Head of caudate nucleus (tissue), 42 donors: ENCODE measurements at regions not wholly inside any gene's neighbourhood (a gene's known extent, or its start where the extent isn't known, plus 50 kb on each side); places are given as distances from the start of the nearest gene placed in this dataset.

Experiments
- DNase-seq, 42 donors: peaks; one replicate each; pipeline versions ENCODE4 v3.0.0 to v3.0.0-alpha.2; 2020 to 2021; ENCODE audit warnings: mixed read lengths in 7 of 42
- intact Hi-C: fragments of 100-400 bp; cut with DNase I; formaldehyde crosslinking; loops from one replicate; pipeline ENCODE4 v1.15.0; 2022

DNA sequence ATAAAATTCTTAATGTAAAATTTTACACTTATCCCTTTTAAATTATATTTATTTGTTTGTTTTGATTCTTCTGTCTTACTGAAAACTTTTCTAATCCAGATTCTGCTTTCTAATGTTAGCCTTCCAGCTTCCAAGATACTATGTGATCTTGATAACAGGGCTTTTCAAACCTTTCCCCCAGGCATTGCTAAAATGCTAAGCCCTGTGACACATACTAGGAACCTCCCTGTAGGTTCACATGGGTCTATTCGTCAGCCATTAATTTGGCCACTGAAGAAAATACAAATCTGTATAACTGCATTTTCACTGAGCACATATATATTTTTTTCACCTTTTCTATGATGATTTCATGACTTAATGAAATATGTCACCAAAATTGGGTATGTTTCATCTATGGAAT is 92.8 kb upstream of the MAP4K3 start:
- no peak for DNase-seq
- intact Hi-C loops = no loop called here

DNA sequence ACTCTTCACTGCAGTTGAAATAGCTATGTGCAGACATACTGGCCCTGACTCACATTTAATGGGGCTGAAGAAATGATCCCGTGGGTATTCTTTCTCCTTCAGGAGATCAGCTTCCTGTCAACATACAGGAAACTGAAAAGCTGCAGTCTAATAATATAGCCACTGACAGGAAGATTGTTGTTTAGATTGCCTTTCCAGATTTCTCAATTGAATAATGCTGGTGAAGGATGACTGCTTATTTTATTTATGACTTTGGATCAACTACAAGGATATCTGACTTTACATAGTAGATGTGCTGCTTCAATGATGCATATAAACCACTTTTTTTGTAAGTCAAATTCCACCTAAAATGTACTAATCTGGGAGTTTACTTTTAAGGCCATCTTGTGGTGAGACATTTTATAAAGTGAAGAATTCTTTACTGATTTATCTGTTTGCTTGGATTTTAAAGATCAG is 93.4 kb upstream of the MAP4K3 start:
- no peak for DNase-seq
- intact Hi-C loops = no loop called here

- intact Hi-C loops = no loop called here
- DNase-seq = no peak
Observed at GRCh38 chr2:39531220-39531777, 94.2 kb upstream of the MAP4K3 start.

GRCh38 chr2:39532933-39533332 is 95.8 kb upstream of the MAP4K3 start:
- intact Hi-C loops = no loop called here

DNA sequence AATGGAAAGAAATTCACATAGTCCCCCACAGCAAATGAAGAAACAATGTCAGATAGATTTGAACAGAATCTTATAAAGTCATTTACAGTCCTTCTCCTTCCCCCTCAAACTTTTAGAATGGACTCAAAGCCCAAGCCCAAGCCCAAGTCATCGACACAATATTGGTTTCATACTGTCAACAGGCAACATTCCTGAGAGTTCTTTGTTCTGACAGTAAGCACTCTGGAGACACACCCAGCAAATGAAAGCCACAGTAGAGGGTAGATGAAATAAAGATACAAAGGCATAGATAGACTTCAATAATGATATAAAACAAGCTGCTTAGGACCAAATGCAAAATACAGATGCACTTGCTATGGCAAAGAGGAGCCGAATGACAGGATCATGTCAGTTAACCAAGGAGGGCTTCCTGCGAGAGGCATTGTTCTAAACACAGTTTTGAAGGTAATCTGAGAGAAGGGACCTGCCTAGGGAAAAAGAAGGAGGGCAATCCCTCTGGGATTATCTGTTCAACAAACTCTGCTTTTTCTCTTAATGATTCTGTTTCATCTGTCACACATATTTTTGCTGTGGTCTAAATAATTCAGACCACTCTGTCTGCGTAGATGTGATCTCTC is 97.1 kb upstream of the MAP4K3 start:
- intact Hi-C loops = no loop called here
- no peak for DNase-seq

More at GRCh38 chr2:39532933-39533332, 95.8 kb upstream of the MAP4K3 start:
- no peak for DNase-seq

DNA sequence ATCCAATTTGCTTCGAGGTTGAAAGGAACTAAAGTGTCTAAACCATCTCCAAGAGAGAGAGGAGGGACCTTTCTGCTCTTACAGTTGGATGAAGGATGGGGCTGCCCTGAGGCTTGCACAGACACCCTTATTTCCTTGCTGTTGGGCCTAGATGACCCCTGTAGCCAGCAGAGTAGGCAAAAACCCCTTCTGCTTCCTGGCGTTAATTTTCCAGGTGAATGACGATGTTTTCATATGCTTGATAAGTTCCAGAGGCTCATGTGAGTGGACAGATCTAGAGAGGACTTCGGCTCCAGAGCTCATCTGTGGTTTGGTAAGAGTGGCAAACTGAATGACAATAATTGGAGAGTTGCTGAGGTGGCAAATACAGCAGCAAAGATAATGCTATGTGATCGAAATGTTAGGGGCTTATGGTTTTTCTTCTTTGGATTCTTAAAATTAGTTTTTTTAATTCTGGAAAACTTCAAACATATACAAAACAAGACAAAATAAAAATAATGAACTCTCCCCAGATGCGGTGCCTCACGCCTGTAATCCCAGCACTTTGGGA is 98.6 kb upstream of the MAP4K3 start:
- intact Hi-C loops = no loop called here
- no peak for DNase-seq

DNA sequence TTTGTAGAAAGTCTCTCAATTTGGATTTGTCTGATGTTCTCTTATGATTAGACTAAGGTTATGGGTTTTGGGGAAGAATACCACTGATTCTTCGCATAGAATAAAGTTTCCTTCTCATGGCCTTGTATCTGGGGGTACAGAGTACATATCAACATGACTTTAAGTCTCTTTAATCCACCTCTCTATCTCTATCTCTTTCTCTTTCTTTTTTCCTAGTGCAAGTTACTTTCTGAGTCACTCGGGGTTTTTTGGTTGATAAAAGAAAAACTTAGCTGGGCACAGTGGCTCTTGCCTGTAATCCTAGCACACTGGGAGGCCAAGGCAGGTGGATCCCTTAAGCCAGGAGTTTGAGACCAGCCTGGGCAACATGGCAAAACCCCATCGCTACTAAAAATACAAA is 100.1 kb upstream of the MAP4K3 start:
- DNase-seq = no peak
- intact Hi-C loops = no loop called here

- intact Hi-C loops = no loop called here
- DNase-seq = no peak
Observed at GRCh38 chr2:39538718-39539117, 101.6 kb upstream of the MAP4K3 start.

- intact Hi-C loops = no loop called here
- DNase-seq = no peak
Observed at GRCh38 chr2:39540414-39540813, 103.3 kb upstream of the MAP4K3 start.

DNA sequence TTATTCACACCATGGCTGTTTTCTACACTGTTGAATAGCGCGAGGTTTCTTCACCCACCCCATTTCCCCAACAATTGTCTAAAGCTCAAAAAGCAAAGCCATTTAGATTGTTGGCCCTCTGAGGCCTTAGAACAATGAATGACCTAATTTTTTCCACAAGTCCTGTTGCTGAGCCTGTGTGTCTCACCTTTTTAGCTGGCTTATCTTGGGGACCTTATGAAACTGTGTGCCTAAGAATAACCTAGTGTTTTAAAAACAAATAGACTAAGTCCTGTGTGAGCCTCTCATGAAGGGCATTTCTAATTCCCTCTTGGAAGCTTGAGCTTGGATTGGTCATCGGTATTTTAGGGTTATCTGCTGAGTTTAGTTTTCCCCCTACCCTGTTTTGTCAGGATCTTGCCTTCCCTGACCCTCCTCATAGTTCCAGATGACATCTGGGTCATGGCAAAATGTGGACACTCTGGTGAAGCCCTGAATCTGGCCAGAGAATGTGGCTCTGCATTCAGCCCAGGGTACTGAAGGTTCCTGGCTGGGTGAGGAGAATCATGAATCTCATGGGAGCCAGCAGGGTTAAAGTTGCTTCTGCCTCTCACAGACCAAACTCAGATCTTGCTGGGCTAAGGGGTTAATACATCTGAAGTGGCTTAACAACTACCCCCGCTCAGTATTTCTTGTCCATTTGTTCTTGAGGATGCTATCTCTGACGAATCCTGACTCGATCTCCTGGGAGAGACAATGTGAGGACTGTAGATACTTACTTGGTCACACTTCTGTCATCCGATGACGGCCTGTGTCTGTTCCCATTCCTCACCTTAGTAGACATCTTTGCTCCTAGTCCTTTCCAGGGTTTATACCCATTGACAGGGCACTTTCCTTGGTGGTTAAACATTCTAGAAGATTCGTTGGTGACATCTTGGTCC is 104.2 kb upstream of the MAP4K3 start:
- intact Hi-C loops = no loop called here
- no peak for DNase-seq

- intact Hi-C loops = no loop called here
- no peak for DNase-seq
Observed at GRCh38 chr2:39542523-39542922, 105.4 kb upstream of the MAP4K3 start.

DNA sequence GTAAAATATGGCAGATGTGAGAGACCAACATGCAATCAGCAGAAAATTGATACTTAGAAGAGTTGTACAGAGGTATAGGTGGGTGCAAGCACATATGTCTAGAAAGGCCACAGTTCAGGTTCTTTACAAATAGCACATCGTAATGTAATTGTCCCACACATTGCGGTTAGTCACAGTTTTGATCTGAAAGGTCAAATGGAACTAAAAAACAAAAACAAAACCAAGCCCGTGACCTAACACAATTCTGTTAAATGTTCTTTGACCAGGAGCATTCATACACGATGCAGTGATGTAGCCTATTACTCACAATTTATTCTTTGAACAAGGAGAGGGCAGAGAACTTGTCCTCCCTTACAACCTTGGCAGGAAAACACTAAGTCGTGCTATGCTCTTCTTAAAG is 108.9 kb upstream of the MAP4K3 start:
- intact Hi-C loops = no loop called here
- DNase-seq = no peak

DNA sequence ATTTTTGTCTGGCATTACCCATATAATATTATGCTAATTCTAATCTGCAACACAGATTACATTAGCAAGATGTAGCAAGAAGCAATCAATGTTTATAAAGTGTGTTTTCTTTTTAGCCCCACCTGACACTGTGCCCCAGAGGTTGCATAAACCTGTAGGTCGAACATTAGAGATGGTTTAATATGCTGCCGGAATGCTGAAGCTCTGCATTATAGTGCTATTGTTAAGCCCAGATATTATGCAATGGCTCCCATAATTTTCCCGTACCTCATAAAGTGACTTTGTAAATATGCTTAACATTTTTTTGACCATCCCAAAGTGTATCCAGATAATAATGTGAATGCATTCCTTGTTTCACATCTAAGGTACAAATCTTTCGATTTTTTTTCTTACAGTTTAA is 109.3 kb upstream of the MAP4K3 start:
- intact Hi-C loops = no loop called here
- DNase-seq = no peak

DNA sequence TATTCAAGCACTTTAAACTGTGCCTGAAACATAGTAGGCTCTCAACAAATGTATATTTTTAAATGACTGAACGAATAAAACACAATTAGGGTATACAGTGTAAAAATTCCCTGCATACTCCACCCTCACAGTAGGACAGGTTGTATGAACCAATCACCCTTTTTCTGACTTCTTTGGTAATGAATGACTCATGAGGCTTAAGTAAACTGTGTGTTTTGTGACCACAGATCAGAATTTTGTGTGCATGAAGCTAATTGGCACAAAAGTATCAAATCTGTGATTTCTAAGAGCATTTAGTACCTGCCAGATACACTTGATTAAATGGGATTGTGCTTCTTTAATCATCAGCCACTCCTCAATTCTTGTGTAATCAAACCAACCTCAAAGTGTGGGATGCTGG is 109.9 kb upstream of the MAP4K3 start:
- intact Hi-C loops = no loop called here
- DNase-seq = no peak

GRCh38 chr2:39547811-39548719 is 111.0 kb upstream of the MAP4K3 start:
- intact Hi-C loops = no loop called here

DNA sequence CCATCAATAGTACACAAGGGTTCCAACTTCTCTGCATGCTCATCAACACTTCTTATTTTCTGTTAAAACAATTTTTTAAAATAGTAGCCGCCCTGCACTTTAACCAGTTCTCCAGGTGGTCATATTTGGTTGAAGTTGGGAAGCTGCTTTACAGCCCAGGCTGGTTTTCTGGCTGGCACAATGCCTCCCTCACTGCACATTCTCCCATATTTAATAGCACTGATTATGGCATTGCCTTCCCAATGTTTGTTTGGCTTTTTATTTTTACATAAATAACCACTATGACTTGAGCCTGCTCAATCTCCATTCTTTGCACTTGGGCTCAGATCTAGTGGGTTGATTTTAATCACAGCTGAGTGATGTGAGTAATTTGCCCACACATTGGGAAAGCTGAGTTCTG is 111.9 kb upstream of the MAP4K3 start:
- intact Hi-C loops = no loop called here
- no peak for DNase-seq

More at GRCh38 chr2:39547811-39548719, 111.0 kb upstream of the MAP4K3 start:
- DNase-seq = no peak

DNA sequence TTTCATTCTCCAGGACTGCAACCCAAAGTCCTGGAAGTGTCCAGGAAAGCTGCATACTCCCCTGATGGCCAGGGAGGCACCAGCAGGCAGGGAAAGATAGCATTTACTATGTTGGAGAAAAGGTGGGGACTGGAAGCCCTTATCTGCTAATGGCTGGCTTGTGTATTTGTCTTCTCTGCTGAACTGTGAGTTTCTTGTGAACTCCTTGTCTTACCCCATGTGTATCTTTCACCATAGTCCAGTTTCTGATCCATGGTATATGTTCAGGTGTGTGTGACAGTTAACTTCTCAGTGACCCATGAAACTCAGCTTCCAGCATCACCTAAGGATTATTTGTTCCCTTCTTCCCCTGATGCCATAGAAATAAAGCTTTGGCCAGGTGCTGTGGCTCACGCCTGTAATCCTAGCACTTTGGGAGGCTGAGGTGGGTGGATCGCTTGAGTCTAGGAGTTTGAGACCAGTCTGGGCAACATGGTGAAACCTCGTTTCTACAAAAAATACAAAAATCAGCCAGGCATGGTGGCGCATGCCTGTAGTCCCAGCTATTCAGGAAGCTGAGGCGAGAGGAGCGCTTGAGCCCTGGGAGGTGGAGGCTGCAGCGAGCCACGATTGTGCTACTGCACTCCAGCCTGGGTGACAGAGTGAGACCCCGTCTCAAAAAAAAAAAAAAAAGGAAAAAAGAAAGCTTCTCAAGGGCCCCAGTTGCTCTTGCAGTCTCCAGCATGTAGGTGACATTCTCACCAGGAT is 112.8 kb upstream of the MAP4K3 start:
- DNase-seq = no peak
- intact Hi-C loops = no loop called here

- DNase-seq = no peak
- intact Hi-C loops = no loop called here
Observed at GRCh38 chr2:39550701-39551285, 113.7 kb upstream of the MAP4K3 start.
